HCT116 (cell line): ENCODE measurements at regions not wholly inside any gene's neighbourhood (a gene's known extent, or its start where the extent isn't known, plus 50 kb on each side); places are given as distances from the start of the nearest gene placed in this dataset.

Experiments
- ATAC-seq: fragments of 200-7000 bp; cut with Tn5 transposase; 2 replicates; pipeline ENCODE4 v1.9.1; 2020; ENCODE audit warnings: mild to moderate bottlenecking, moderate library complexity
- BruUV-seq: library from RNA; stranded (reverse); fragments of 400-500 nt; replicated peaks from 2 replicates; lab custom pipeline; 2021; lab: Mats Ljungman, UMichigan
- CTCF ChIA-PET: fragments of 300-600 bp; sonication (Branson Sonifier 250); formaldehyde crosslinking; loops from one replicate; lab custom pipeline; 2021; ENCODE audit warnings: antibody characterized with exemption; lab: Charles Lee
- POLR2A ChIA-PET: fragments of 300-600, 350-600 bp; sonication (Branson Sonifier 250); formaldehyde crosslinking; loops from one replicate; lab custom pipeline; 2021; ENCODE audit warnings: antibody characterized with exemption; lab: Charles Lee
- RAD21 ChIA-PET, 2 experiments: fragments of 300-600 bp; sonication (Branson Sonifier 250); formaldehyde crosslinking; loops; one replicate each; lab custom pipeline; 2023; ENCODE audit warnings: low total read pairs in 2 of 2; ENCODE audit not compliant: uncharacterized antibody in 2 of 2, unreplicated experiment in 2 of 2, low non-redundant PET in 1 of 2; lab: Charles Lee
- DNase-seq: peaks from one replicate; pipeline ENCODE4 v3.0.0-alpha.2; 2010; ENCODE audit warnings: low read depth, low spot score
- H2AFZ ChIP-seq: fragments of 200-600 bp; shearing (Covaris generic), sonication (generic); 2 replicates; pipeline ENCODE4 v1.6.1; 2017; ENCODE audit warnings: low read depth, mixed run types, mixed read lengths, antibody characterized with exemption, low read length; ENCODE audit not compliant: poor library complexity, severe bottlenecking
- H3K27ac ChIP-seq: 2 replicates; pipeline ENCODE4 v1.5.1; 2012; ENCODE audit warnings: low read depth, low read length
- H3K27me3 ChIP-seq: fragments of 200-600 bp; sonication (generic); 2 replicates; pipeline ENCODE4 v1.6.1; 2016; ENCODE audit warnings: mixed run types, low read length, mixed read lengths; ENCODE audit not compliant: insufficient read depth
- H3K36me3 ChIP-seq, 2 experiments: fragments of 200-500 bp in 1 of 2; fragments of 200-600 bp in 1 of 2; sonication (Bioruptor generic) in 1 of 2; sonication (generic) in 1 of 2; 2 replicates each; pipeline versions ENCODE4 v1.5.1 to v1.6.1; 2014 to 2016; ENCODE audit warnings: low read length in 2 of 2, inconsistent platforms in 1 of 2, mixed read lengths in 1 of 2, mixed run types in 1 of 2; ENCODE audit not compliant: insufficient read depth in 2 of 2, control insufficient read depth in 1 of 2
- H3K4me1 ChIP-seq, 2 experiments: fragments of 200-600 bp in 1 of 2; sonication (generic) in 1 of 2; 2 replicates each; pipeline versions ENCODE4 v1.5.1 to v1.6.1; 2012 to 2017; ENCODE audit warnings: low read length in 2 of 2, inconsistent platforms in 1 of 2, mild to moderate bottlenecking in 1 of 2, mixed read lengths in 1 of 2, mixed run types in 1 of 2, moderate library complexity in 1 of 2; ENCODE audit not compliant: insufficient read depth in 2 of 2, control insufficient read depth in 1 of 2
- H3K4me2 ChIP-seq: fragments of 200-600 bp; sonication (generic); 2 replicates; pipeline ENCODE4 v1.6.1; 2017; ENCODE audit warnings: mixed run types, low read length, mixed read lengths
- H3K4me3 ChIP-seq, 2 experiments: fragments of 200-600 bp in 1 of 2; sonication (generic) in 1 of 2; replicated peaks in 1 of 2; 2 replicates each; pipeline ENCODE4 v1.5.1; 2011 to 2016; ENCODE audit warnings: low read length in 2 of 2, control low read depth in 1 of 2, low read depth in 1 of 2, mild to moderate bottlenecking in 1 of 2, mixed read lengths in 1 of 2, mixed run types in 1 of 2
- H3K79me2 ChIP-seq: fragments of 200-600 bp; sonication (generic); 2 replicates; pipeline ENCODE4 v1.6.1; 2017; ENCODE audit warnings: mild to moderate bottlenecking, mixed run types, low read length, moderate library complexity, mixed read lengths; ENCODE audit not compliant: insufficient read depth
- H3K9ac ChIP-seq: fragments of 200-600 bp; sonication (generic); 2 replicates; pipeline ENCODE4 v1.6.1; 2016; ENCODE audit warnings: low read length, mixed read lengths
- H3K9me2 ChIP-seq: fragments of 200-600 bp; sonication (generic), shearing (Covaris generic); 2 replicates; pipeline ENCODE4 v1.6.1; 2017; ENCODE audit warnings: mixed run types, mild to moderate bottlenecking, moderate library complexity; ENCODE audit not compliant: insufficient read depth
- H3K9me3 ChIP-seq, 2 experiments: fragments of 200-500 bp in 1 of 2; fragments of 200-600 bp in 1 of 2; sonication (Bioruptor generic) in 1 of 2; sonication (generic) in 1 of 2; 2 replicates each; pipeline ENCODE4 v1.6.1; 2014 to 2017; ENCODE audit warnings: low read length in 2 of 2, mixed read lengths in 2 of 2, inconsistent platforms in 1 of 2, low read depth in 1 of 2, mild to moderate bottlenecking in 1 of 2, mixed run types in 1 of 2, moderate library complexity in 1 of 2; ENCODE audit not compliant: control insufficient read depth in 1 of 2, insufficient read depth in 1 of 2
- H4K20me1 ChIP-seq: fragments of 200-600 bp; sonication (generic), shearing (Covaris generic); 2 replicates; pipeline ENCODE4 v1.6.1; 2017; ENCODE audit warnings: mixed run types, mild to moderate bottlenecking, moderate library complexity; ENCODE audit not compliant: insufficient read depth
- ATF3 ChIP-seq: IDR thresholded peaks from 2 replicates; pipeline ENCODE4 v1.6.1; 2012
- CBX3 ChIP-seq: IDR thresholded peaks from 2 replicates; pipeline ENCODE4 v1.6.1; 2012; ENCODE audit warnings: low read depth
- CEBPB ChIP-seq: IDR thresholded peaks from 2 replicates; pipeline ENCODE4 v1.6.1; 2012; ENCODE audit warnings: low read depth
- ELF1 ChIP-seq: IDR thresholded peaks from 2 replicates; pipeline ENCODE4 v1.6.1; 2012; ENCODE audit warnings: low read depth, borderline replicate concordance
- EZH2 ChIP-seq: fragments of 200-600 bp; sonication (generic); IDR thresholded peaks from 2 replicates; pipeline ENCODE4 v1.6.1; 2017; ENCODE audit warnings: antibody characterized with exemption, mixed run types
- FOSL1 ChIP-seq: IDR thresholded peaks from 2 replicates; pipeline ENCODE4 v1.6.1; 2012; ENCODE audit warnings: low read depth
- JUND ChIP-seq: IDR thresholded peaks from 2 replicates; pipeline ENCODE4 v1.6.1; 2012
- POLR2A ChIP-seq: IDR thresholded peaks from 2 replicates; pipeline ENCODE4 v1.7.0; 2011; ENCODE audit warnings: borderline replicate concordance; ENCODE audit not compliant: insufficient read depth, insufficient read length; ENCODE audit errors: extremely low read depth
- RAD21 ChIP-seq: IDR thresholded peaks from 2 replicates; pipeline ENCODE4 v1.6.1; 2012; ENCODE audit warnings: low read depth, mild to moderate bottlenecking
- REST ChIP-seq: IDR thresholded peaks from 2 replicates; pipeline ENCODE4 v1.6.1; 2012; ENCODE audit warnings: low read depth
- SIN3A ChIP-seq: IDR thresholded peaks from 2 replicates; pipeline ENCODE4 v1.6.1; 2012; ENCODE audit warnings: low read depth
- SP1 ChIP-seq: IDR thresholded peaks from 2 replicates; pipeline ENCODE4 v1.6.1; 2012; ENCODE audit warnings: low read depth
- SRF ChIP-seq: IDR thresholded peaks from 2 replicates; pipeline ENCODE4 v1.6.1; 2012; ENCODE audit warnings: low read depth
- YY1 ChIP-seq: IDR thresholded peaks from 2 replicates; pipeline ENCODE4 v1.6.1; 2011; ENCODE audit warnings: low read length, low read depth, moderate library complexity, mild to moderate bottlenecking; ENCODE audit not compliant: insufficient replicate concordance; ENCODE audit errors: extremely low read depth
- ZBTB33 ChIP-seq: IDR thresholded peaks from 2 replicates; pipeline ENCODE4 v1.6.1; 2011; ENCODE audit warnings: mild to moderate bottlenecking, low read length, moderate library complexity; ENCODE audit not compliant: insufficient replicate concordance; ENCODE audit errors: extremely low read depth
- ZFX ChIP-seq: fragments of 450-650 bp; IDR thresholded peaks from 2 replicates; pipeline ENCODE4 v1.6.1; 2017
- intact Hi-C: fragments of 100-400 bp; cut with micrococcal nuclease; formaldehyde crosslinking; loops from 2 replicates; pipeline ENCODE4 v1.10.0; 2022

GRCh38 chr3:74263031-74263430 lies 351.4 kb downstream of the CNTN3 start:
- DNase-seq (no peak), ATAC-seq (no peak)
- Histone ChIP-seq H2AFZ (no peak overlapping the region), H3K4me3 (no peak overlapping the region), H3K79me2 (no peaks in the 10 kb centered on the region), H3K4me1 (no peaks in the 10 kb centered on the region), H3K9me2 (no peaks in the 10 kb centered on the region), H3K27me3 (no peaks in the 10 kb centered on the region), H3K4me2 (no peak overlapping the region), H3K27ac (no peak overlapping the region), H3K36me3 (no peaks in the 10 kb centered on the region), H3K9me3 (peaks cover 5 to 18% of the 10 kb centered on the region in 2 experiments; a peak in 2 of 4 replicates), H3K9ac (no peak overlapping the region), H4K20me1 (no peaks in the 10 kb centered on the region)
- intact Hi-C loops, result no loop called here
- POLR2A ChIA-PET, result no interaction called here
- RAD21 ChIA-PET, result no interaction called here
- TF ChIP-seq YY1, result no peak
- no peak for TF ChIP-seq FOSL1
- TF ChIP-seq RAD21, result no peak
- TF ChIP-seq ELF1, result no peak
- TF ChIP-seq SIN3A, result no peak
- TF ChIP-seq ATF3, result no peak
- TF ChIP-seq CEBPB, result no peak
- TF ChIP-seq ZFX, result no peak
- TF ChIP-seq SRF, result no peak
- TF ChIP-seq EZH2, result no peak
- CTCF ChIA-PET, result no interaction called here
- BruUV-seq, result no TSS peak

- H3K27me3 ChIP-seq, result no peaks in the 10 kb centered on the region
- no peaks in the 10 kb centered on the region for H3K79me2 ChIP-seq
- no peak overlapping the region for H3K4me2 ChIP-seq
- H3K4me3 ChIP-seq, result no peak overlapping the region
- ChIA-PET POLR2A (no interaction called here), RAD21 (no interaction called here), CTCF (no interaction called here)
- H3K36me3 ChIP-seq, result no peaks in the 10 kb centered on the region
- ATAC-seq (no peak), DNase-seq (no peak)
- peaks cover 0 to 17% of the 10 kb centered on the region in 2 experiments; a peak in 2 of 4 replicates for H3K9me3 ChIP-seq
- H4K20me1 ChIP-seq, result no peaks in the 10 kb centered on the region
- intact Hi-C loops, result no loop called here
- BruUV-seq, result no TSS peak
- no peaks in the 10 kb centered on the region for H3K9me2 ChIP-seq
- no peak overlapping the region for H2AFZ ChIP-seq
- TF ChIP-seq SP1 (no peak), SIN3A (no peak), POLR2A (no peak), REST (no peak), CBX3 (no peak), JUND (no peak), ZBTB33 (no peak), ELF1 (no peak), FOSL1 (no peak), YY1 (no peak), SRF (no peak)
- no peak overlapping the region for H3K27ac ChIP-seq
- H3K4me1 ChIP-seq, result no peaks in the 10 kb centered on the region
- no peak overlapping the region for H3K9ac ChIP-seq
These were observed 381.4 kb downstream of the CNTN3 start for GRCh38 chr3:74233091-74233490.
